GM12878 (cell line): ENCODE measurements at regions not wholly inside any gene's neighbourhood (a gene's known extent, or its start where the extent isn't known, plus 50 kb on each side); places are given as distances from the start of the nearest gene placed in this dataset.

Experiments
- ATAC-seq: fragments of 200-7000 bp; cut with Tn5 transposase; 3 replicates; pipeline ENCODE4 v1.9.1; 2020; ENCODE audit warnings: mild to moderate bottlenecking, moderate library complexity
- BruUV-seq: library from RNA; stranded (reverse); fragments of 400-500 nt; replicated peaks from 2 replicates; lab custom pipeline; 2021; lab: Mats Ljungman, UMichigan
- CTCF ChIA-PET: fragments of 300-600 bp; sonication (Branson Sonifier 250); formaldehyde crosslinking; extraction: SDS; loops from one replicate; lab custom pipeline; 2021; ENCODE audit warnings: inconsistent platforms; lab: Yijun Ruan, JAX
- POLR2A ChIA-PET: fragments of 350-600 bp; formaldehyde crosslinking; extraction: SDS; loops from one replicate; lab custom pipeline; 2021; ENCODE audit warnings: inconsistent platforms; lab: Charles Lee
- RAD21 ChIA-PET: fragments of 300-600 bp; sonication (Branson Sonifier 250); formaldehyde crosslinking; loops from one replicate; lab custom pipeline; 2023; ENCODE audit warnings: antibody characterized with exemption; ENCODE audit not compliant: unreplicated experiment; lab: Charles Lee
- SMC1A ChIA-PET: fragments of 300-600 bp; sonication (Branson Sonifier 250); formaldehyde crosslinking; loops from one replicate; lab custom pipeline; 2023; ENCODE audit not compliant: unreplicated experiment, uncharacterized antibody; lab: Charles Lee
- DNase-seq: peaks from one replicate; pipeline ENCODE4 v3.0.0-alpha.2; 2011; ENCODE audit warnings: low read depth, low spot score
- FAIRE-seq: peaks from 3 replicates; lab custom pipeline; 2011; peaks lifted over from hg19 to GRCh38; lab: Jason Lieb, UNC
- H2AFZ ChIP-seq: 2 replicates; pipeline ENCODE4 v1.6.0; 2011; ENCODE audit warnings: low read depth, low read length, control low read depth; ENCODE audit not compliant: control insufficient read depth
- H3K27ac ChIP-seq: 2 replicates; pipeline ENCODE4 v1.5.1; 2011; ENCODE audit warnings: control low read depth; ENCODE audit not compliant: control insufficient read depth, insufficient read depth
- H3K27me3 ChIP-seq, 2 experiments: replicated peaks in 1 of 2; 2 replicates each; pipeline versions ENCODE4 v1.6.0 to v1.6.1; 2011; ENCODE audit warnings: low read length in 1 of 2; ENCODE audit not compliant: control insufficient read depth in 2 of 2, insufficient read depth in 2 of 2
- H3K36me3 ChIP-seq, 2 experiments: 2 replicates each; pipeline ENCODE4 v1.5.1; 2011; ENCODE audit warnings: low read length in 1 of 2; ENCODE audit not compliant: control insufficient read depth in 2 of 2, insufficient read depth in 2 of 2
- H3K4me1 ChIP-seq: 2 replicates; pipeline ENCODE4 v1.6.1; 2011; ENCODE audit warnings: mild to moderate bottlenecking, low read length, moderate library complexity, mixed read lengths; ENCODE audit not compliant: control insufficient read depth, insufficient read depth
- H3K4me2 ChIP-seq: 2 replicates; pipeline ENCODE4 v1.6.0; 2011; ENCODE audit warnings: control low read depth; ENCODE audit not compliant: control insufficient read depth, insufficient read depth
- H3K4me3 ChIP-seq: fragments of 200-600 bp; sonication (generic); 2 replicates; pipeline ENCODE4 v1.5.1; 2016
- H3K79me2 ChIP-seq: 2 replicates; pipeline ENCODE4 v1.6.0; 2011; ENCODE audit warnings: low read length; ENCODE audit not compliant: control insufficient read depth, insufficient read depth
- H3K9ac ChIP-seq: 2 replicates; pipeline ENCODE4 v1.8.0; 2011; ENCODE audit warnings: low read length, control low read depth, mixed read lengths; ENCODE audit not compliant: control insufficient read depth, insufficient read depth
- H3K9me3 ChIP-seq: replicated peaks from 3 replicates; pipeline ENCODE4 v1.5.1; 2011; ENCODE audit warnings: mild to moderate bottlenecking, low read length; ENCODE audit not compliant: control insufficient read depth, insufficient read depth
- H4K20me1 ChIP-seq: 2 replicates; pipeline ENCODE4 v1.6.0; 2011; ENCODE audit not compliant: control insufficient read depth, insufficient read depth
- HCFC1 ChIP-seq: fragments of 150-350 bp; IDR thresholded peaks from 2 replicates; pipeline ENCODE4 v1.6.1; 2014; ENCODE audit warnings: low read length
- KDM1A ChIP-seq: fragments of 200-600 bp; sonication (generic); IDR thresholded peaks from 2 replicates; pipeline ENCODE4 v1.6.1; 2016; ENCODE audit warnings: borderline replicate concordance
- MYC ChIP-seq: IDR thresholded peaks from 2 replicates; pipeline ENCODE4 v1.6.1; 2011; ENCODE audit warnings: mild to moderate bottlenecking, low read length, moderate library complexity, inconsistent platforms; ENCODE audit not compliant: insufficient read depth, insufficient replicate concordance, insufficient read length, severe bottlenecking
- NBN ChIP-seq: fragments of 450-650 bp; IDR thresholded peaks from 2 replicates; pipeline ENCODE4 v1.6.1; 2016
- NR2C1 ChIP-seq: fragments of 450-650 bp; IDR thresholded peaks from 2 replicates; pipeline ENCODE4 v1.6.1; 2017; ENCODE audit warnings: antibody characterized with exemption, mild to moderate bottlenecking, moderate library complexity
- SUZ12 ChIP-seq: fragments of 200-600 bp; sonication (generic); IDR thresholded peaks from one replicate; pipeline ENCODE4 v1.6.1; 2018; ENCODE audit warnings: antibody characterized with exemption, mild to moderate bottlenecking; ENCODE audit not compliant: unreplicated experiment
- TCF7 ChIP-seq: IDR thresholded peaks from 2 replicates; pipeline ENCODE4 v1.6.1; 2014; ENCODE audit warnings: antibody characterized with exemption, borderline replicate concordance
- WGBS: methylation state at CpG from one replicate; pipeline ENCODE4 v1.1.6; 2016; ENCODE audit warnings: low lambda C conversion rate; ENCODE audit not compliant: insufficient replicate concordance, insufficient coverage; ENCODE audit errors: missing lambda C conversion rate; 5-methylcytosine and 5-hydroxymethylcytosine counted together
- in situ Hi-C: fragments of 300-500 bp; cut with MboI; formaldehyde crosslinking; loops from 9 replicates; pipeline ENCODE4 v1.14.3; 2018; ENCODE audit warnings: mixed read lengths
- intact Hi-C: fragments of 100-400 bp; cut with micrococcal nuclease; formaldehyde crosslinking; loops from one replicate; pipeline ENCODE4 v1.14.2; 2022; ENCODE audit not compliant: unreplicated experiment
- TF ChIP-seq, protein P1 (sequence below): IDR thresholded peaks from 2 replicates; pipeline ENCODE4 v1.6.1; 2012; ENCODE audit warnings: low read depth, low read length, improper control_type of control experiment
- TF ChIP-seq, protein P2 (sequence below): fragments of 450-650 bp; IDR thresholded peaks from 2 replicates; pipeline ENCODE4 v1.6.1; 2017; ENCODE audit warnings: mild to moderate bottlenecking, low read depth, inconsistent platforms; ENCODE audit not compliant: poor library complexity, severe bottlenecking
- TF ChIP-seq, protein P3 (sequence below): IDR thresholded peaks from 2 replicates; pipeline ENCODE4 v1.6.1; 2012; ENCODE audit warnings: low read depth, low read length, improper control_type of control experiment
- TF ChIP-seq, protein P4 (sequence below): fragments of 450-650 bp; IDR thresholded peaks from 2 replicates; pipeline ENCODE4 v1.6.1; 2017; ENCODE audit warnings: borderline replicate concordance

DNA sequence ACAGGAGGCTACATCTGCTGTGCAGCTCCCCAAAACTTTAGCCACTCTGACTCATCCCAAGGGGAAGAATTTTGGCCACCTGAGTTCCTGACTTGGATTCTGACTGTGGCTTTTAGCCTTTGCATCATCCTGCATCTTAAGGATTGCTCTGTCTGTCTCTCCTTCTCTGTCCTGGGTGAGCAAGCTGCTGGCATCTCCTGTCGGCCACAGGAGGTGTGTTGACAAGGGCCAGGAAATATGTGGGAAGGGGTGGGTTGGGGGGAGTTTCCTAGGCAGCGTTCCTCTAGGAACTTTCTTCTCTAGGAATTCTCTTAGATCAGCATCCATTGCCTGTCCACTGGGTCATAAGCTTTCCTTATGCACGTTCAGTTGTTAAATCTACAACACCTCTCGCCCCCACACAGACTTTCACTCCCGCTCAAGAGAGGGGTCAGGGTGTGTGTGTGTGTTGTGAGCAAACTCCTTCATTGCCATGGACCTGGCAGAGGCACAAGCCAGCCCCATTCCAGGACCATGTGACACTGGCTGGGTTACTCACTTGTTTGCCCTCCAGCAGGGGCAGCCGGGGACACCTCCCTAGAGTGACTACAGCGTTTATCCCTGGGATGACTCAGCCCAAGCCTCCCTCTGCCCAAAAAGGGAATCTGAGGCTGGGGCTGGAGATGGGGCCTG lies 145.0 kb upstream of the DUSP10 start:
- TF ChIP-seq, protein P1, sequence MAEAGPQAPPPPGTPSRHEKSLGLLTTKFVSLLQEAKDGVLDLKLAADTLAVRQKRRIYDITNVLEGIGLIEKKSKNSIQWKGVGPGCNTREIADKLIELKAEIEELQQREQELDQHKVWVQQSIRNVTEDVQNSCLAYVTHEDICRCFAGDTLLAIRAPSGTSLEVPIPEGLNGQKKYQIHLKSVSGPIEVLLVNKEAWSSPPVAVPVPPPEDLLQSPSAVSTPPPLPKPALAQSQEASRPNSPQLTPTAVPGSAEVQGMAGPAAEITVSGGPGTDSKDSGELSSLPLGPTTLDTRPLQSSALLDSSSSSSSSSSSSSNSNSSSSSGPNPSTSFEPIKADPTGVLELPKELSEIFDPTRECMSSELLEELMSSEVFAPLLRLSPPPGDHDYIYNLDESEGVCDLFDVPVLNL, result no peak
- TF ChIP-seq NR2C1 (no peak), SUZ12 (no peak), MYC (no peak)
- Histone ChIP-seq H3K9ac (no peak overlapping the region), H3K4me1 (no peaks in the 10 kb centered on the region; the same call in 1 of the 2 replicates), H3K36me3 (no peaks in the 10 kb centered on the region), H3K27me3 (no peaks in the 10 kb centered on the region), H3K27ac (no peak overlapping the region), H4K20me1 (no peaks in the 10 kb centered on the region), H3K9me3 (no peaks in the 10 kb centered on the region; the same call in 2 of the 3 replicates), H3K4me2 (no peak overlapping the region), H2AFZ (no peak overlapping the region), H3K79me2 (no peaks in the 10 kb centered on the region), H3K4me3 (no peak overlapping the region)
- in situ Hi-C loops, result no loop called here
- intact Hi-C loops, result no loop called here
- no peak for FAIRE-seq
- DNase-seq, result no peak
- RAD21 ChIA-PET, result no interaction called here
- 66% methylated on average over 7 of the region's 7 CpGs for WGBS
- BruUV-seq, result no TSS peak
- POLR2A ChIA-PET, result no interaction called here
- SMC1A ChIA-PET, result interaction anchor here (0.6 kb wide), 1 partner anchor 14 kb away, joined by 3 read pairs; no protein-coding TSS in a partner anchor
- CTCF ChIA-PET, result no interaction called here
- ATAC-seq, result no peak

DNA sequence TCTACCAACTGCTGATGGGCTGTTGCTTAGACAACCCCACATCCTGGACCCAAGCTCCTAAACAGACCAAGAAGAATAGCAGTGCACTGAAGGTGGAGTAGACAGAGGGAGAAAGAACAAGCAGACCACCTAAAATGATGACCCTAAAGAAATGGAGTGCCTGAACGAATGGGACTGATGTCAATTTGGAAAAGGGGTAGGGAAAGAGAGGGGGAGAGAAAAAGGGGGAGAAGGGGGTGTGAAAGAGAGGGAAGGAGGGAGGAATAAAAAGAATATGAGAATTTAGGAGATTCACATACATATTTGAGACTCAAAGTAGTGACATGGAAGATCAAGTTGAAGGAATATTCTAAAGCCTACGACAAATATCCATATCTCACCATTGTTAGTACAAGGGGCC lies 144.4 kb upstream of the DUSP10 start:
- Histone ChIP-seq H3K9me3 (no peaks in the 10 kb centered on the region; the same call in 2 of the 3 replicates), H3K27me3 (no peaks in the 10 kb centered on the region), H3K27ac (no peak overlapping the region), H3K4me3 (no peak overlapping the region), H3K4me2 (no peak overlapping the region), H3K9ac (no peak overlapping the region), H3K79me2 (no peaks in the 10 kb centered on the region), H3K36me3 (no peaks in the 10 kb centered on the region), H2AFZ (no peak overlapping the region), H4K20me1 (no peaks in the 10 kb centered on the region), H3K4me1 (no peaks in the 10 kb centered on the region)
- in situ Hi-C loops (no loop called here), intact Hi-C loops (no loop called here)
- FAIRE-seq (no peak), ATAC-seq (no peak), DNase-seq (no peak)
- ChIA-PET POLR2A (no interaction called here), CTCF (interaction anchor here (0.7 kb wide), 1 partner anchor 10 kb away, joined by 5 read pairs; no protein-coding TSS in a partner anchor), RAD21 (no interaction called here), SMC1A (no interaction called here)
- WGBS, result 56% methylated on average over 2 of the region's 2 CpGs
- BruUV-seq, result no TSS peak
- TF ChIP-seq, protein P2, sequence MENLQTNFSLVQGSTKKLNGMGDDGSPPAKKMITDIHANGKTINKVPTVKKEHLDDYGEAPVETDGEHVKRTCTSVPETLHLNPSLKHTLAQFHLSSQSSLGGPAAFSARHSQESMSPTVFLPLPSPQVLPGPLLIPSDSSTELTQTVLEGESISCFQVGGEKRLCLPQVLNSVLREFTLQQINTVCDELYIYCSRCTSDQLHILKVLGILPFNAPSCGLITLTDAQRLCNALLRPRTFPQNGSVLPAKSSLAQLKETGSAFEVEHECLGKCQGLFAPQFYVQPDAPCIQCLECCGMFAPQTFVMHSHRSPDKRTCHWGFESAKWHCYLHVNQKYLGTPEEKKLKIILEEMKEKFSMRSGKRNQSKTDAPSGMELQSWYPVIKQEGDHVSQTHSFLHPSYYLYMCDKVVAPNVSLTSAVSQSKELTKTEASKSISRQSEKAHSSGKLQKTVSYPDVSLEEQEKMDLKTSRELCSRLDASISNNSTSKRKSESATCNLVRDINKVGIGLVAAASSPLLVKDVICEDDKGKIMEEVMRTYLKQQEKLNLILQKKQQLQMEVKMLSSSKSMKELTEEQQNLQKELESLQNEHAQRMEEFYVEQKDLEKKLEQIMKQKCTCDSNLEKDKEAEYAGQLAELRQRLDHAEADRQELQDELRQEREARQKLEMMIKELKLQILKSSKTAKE, result no peak
- TF ChIP-seq NBN (no peak), KDM1A (no peak), TCF7 (no peak), HCFC1 (no peak)
- TF ChIP-seq, protein P3, sequence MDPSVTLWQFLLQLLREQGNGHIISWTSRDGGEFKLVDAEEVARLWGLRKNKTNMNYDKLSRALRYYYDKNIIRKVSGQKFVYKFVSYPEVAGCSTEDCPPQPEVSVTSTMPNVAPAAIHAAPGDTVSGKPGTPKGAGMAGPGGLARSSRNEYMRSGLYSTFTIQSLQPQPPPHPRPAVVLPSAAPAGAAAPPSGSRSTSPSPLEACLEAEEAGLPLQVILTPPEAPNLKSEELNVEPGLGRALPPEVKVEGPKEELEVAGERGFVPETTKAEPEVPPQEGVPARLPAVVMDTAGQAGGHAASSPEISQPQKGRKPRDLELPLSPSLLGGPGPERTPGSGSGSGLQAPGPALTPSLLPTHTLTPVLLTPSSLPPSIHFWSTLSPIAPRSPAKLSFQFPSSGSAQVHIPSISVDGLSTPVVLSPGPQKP, result no peak
- TF ChIP-seq, protein P4, sequence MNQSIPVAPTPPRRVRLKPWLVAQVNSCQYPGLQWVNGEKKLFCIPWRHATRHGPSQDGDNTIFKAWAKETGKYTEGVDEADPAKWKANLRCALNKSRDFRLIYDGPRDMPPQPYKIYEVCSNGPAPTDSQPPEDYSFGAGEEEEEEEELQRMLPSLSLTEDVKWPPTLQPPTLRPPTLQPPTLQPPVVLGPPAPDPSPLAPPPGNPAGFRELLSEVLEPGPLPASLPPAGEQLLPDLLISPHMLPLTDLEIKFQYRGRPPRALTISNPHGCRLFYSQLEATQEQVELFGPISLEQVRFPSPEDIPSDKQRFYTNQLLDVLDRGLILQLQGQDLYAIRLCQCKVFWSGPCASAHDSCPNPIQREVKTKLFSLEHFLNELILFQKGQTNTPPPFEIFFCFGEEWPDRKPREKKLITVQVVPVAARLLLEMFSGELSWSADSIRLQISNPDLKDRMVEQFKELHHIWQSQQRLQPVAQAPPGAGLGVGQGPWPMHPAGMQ, result no peak
